KMS-11 (cell line): ENCODE measurements at regions not wholly inside any gene's neighbourhood (a gene's known extent, or its start where the extent isn't known, plus 50 kb on each side); places are given as distances from the start of the nearest gene placed in this dataset.

Source experiments
- H2AFZ ChIP-seq: fragments of 200-600 bp; sonication (generic); 2 replicates; pipeline ENCODE4 v1.6.1; 2016; ENCODE audit warnings: antibody characterized with exemption, mixed run types, low read depth
- H3K27ac ChIP-seq: fragments of 200-600 bp; sonication (generic); 2 replicates; pipeline ENCODE4 v1.6.1; 2016; ENCODE audit warnings: mild to moderate bottlenecking, mixed run types
- H3K27me3 ChIP-seq: fragments of 200-600 bp; sonication (generic); 2 replicates; pipeline ENCODE4 v1.6.1; 2017; ENCODE audit warnings: mild to moderate bottlenecking, low read depth, mixed run types, moderate library complexity; ENCODE audit not compliant: insufficient read depth
- H3K36me3 ChIP-seq: fragments of 200-600 bp; sonication (generic); 2 replicates; pipeline ENCODE4 v1.6.1; 2017; ENCODE audit warnings: mild to moderate bottlenecking, mixed run types; ENCODE audit not compliant: insufficient read depth
- H3K4me1 ChIP-seq: fragments of 200-600 bp; sonication (generic); 2 replicates; pipeline ENCODE4 v1.6.1; 2016; ENCODE audit warnings: mild to moderate bottlenecking, low read depth, mixed run types; ENCODE audit not compliant: poor library complexity, severe bottlenecking
- H3K4me2 ChIP-seq: fragments of 200-600 bp; sonication (generic); 2 replicates; pipeline ENCODE4 v1.7.0; 2016; ENCODE audit warnings: mild to moderate bottlenecking, mixed run types
- H3K4me3 ChIP-seq: fragments of 200-600 bp; sonication (generic); IDR thresholded peaks from 2 replicates; pipeline ENCODE4 v1.6.1; 2017; ENCODE audit warnings: low read depth, low read length, mixed read lengths; ENCODE audit not compliant: insufficient read depth
- H3K79me2 ChIP-seq: fragments of 200-600 bp; sonication (generic); 2 replicates; pipeline ENCODE4 v1.6.1; 2016; ENCODE audit warnings: low read depth, mixed run types; ENCODE audit not compliant: insufficient read depth
- H3K9ac ChIP-seq: fragments of 200-600 bp; sonication (generic); 2 replicates; pipeline ENCODE4 v1.6.1; 2016; ENCODE audit warnings: mild to moderate bottlenecking, mixed run types
- H4K20me1 ChIP-seq: fragments of 200-600 bp; sonication (generic); 2 replicates; pipeline ENCODE4 v1.6.1; 2016; ENCODE audit warnings: mild to moderate bottlenecking, mixed run types; ENCODE audit not compliant: insufficient read depth
- CTCF ChIP-seq: fragments of 200-600 bp; sonication (generic); conservative IDR thresholded peaks from 2 replicates; pipeline ENCODE4 v1.6.1; 2017; ENCODE audit warnings: low read depth, mild to moderate bottlenecking, antibody characterized with exemption, low read length, moderate library complexity, mixed read lengths

GRCh38 chr3:84820126-84820525 is 138.7 kb upstream of the CADM2 start:
- H2AFZ ChIP-seq = no peak overlapping the region
- H3K9ac ChIP-seq = no peak overlapping the region
- no peak overlapping the region for H3K27ac ChIP-seq
- no peaks in the 10 kb centered on the region for H3K27me3 ChIP-seq
- no peak overlapping the region for H3K4me2 ChIP-seq
- H3K4me3 ChIP-seq = no peak overlapping the region
- H4K20me1 ChIP-seq = no peaks in the 10 kb centered on the region
- H3K4me1 ChIP-seq = peaks cover 6% of the 10 kb centered on the region
- H3K36me3 ChIP-seq = no peaks in the 10 kb centered on the region
- TF ChIP-seq CTCF = no peak
- no peaks in the 10 kb centered on the region for H3K79me2 ChIP-seq

DNA sequence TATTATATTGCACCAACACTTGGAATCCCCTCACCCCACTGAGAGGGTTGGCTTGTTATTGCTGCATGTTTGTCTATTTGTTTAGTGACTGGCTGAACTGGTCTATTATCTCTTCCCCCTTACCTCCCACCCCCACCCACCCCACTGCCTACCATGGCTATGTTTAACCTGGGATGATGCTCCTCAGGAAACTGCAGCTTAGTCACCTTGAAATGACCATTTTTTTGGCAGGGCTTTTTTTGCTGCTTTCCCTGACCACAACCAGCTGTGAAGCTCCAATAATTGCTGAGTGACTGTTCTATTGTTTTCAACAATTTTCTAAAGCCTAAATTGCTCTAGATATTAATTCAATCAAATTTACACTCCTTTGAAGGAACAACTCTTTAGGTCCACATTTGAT is 137.9 kb upstream of the CADM2 start:
- no peak for TF ChIP-seq CTCF
- Histone ChIP-seq H3K4me3 (no peak overlapping the region), H2AFZ (no peak overlapping the region), H3K4me1 (peaks cover 6% of the 10 kb centered on the region), H4K20me1 (no peaks in the 10 kb centered on the region), H3K27ac (no peak overlapping the region), H3K9ac (no peak overlapping the region), H3K27me3 (no peaks in the 10 kb centered on the region), H3K36me3 (no peaks in the 10 kb centered on the region), H3K4me2 (no peak overlapping the region), H3K79me2 (no peaks in the 10 kb centered on the region)

DNA sequence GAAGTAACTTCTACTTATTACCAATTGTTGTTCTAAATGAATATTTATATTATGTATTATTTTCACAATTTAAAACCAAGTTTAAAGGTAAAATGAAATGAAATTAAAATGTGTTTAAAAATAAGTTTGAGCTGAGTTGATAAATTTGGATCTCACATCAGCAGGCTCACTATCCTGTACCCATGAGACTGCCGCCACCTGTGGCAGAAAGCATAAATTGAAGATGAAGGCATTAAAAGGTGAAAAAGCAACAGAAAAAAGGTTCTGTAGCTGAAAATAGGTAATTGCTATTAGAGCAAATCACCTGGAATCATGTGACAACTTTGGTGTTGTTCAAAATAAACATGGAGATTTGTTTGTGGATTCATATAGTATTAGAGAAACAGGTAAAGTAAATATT is 133.0 kb upstream of the CADM2 start:
- Histone ChIP-seq H3K9ac (no peak overlapping the region), H3K27me3 (no peaks in the 10 kb centered on the region), H3K27ac (no peak overlapping the region), H3K4me3 (no peak overlapping the region), H3K4me1 (no peaks in the 10 kb centered on the region), H3K36me3 (no peaks in the 10 kb centered on the region), H3K79me2 (no peaks in the 10 kb centered on the region), H2AFZ (no peak overlapping the region), H4K20me1 (no peaks in the 10 kb centered on the region), H3K4me2 (no peak overlapping the region)
- TF ChIP-seq CTCF = no peak

DNA sequence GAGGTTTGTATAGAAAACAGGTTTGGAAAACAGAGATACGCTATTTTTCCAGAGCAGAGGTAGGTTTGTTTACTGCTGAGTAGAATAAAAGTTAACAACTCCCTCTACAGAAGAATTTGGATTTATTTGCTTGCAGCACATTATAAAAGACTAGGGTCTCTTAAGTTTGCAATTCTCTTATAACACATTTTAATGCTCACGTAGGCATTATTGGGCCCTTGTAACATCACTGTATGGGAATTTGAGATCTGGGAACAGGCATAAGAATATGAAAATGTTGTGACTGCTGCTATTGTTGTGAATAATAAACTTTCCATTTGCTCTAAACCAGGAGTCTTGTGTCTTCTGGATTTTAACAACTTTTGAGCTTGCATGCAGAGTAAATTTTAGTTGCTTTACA is 128.3 kb upstream of the CADM2 start:
- H3K4me3 ChIP-seq = no peak overlapping the region
- no peak overlapping the region for H3K9ac ChIP-seq
- H4K20me1 ChIP-seq = no peaks in the 10 kb centered on the region
- no peak overlapping the region for H2AFZ ChIP-seq
- no peak for TF ChIP-seq CTCF
- H3K27ac ChIP-seq = no peak overlapping the region
- no peaks in the 10 kb centered on the region for H3K36me3 ChIP-seq
- H3K27me3 ChIP-seq = no peaks in the 10 kb centered on the region
- H3K4me1 ChIP-seq = no peaks in the 10 kb centered on the region
- no peak overlapping the region for H3K4me2 ChIP-seq
- H3K79me2 ChIP-seq = no peaks in the 10 kb centered on the region

DNA sequence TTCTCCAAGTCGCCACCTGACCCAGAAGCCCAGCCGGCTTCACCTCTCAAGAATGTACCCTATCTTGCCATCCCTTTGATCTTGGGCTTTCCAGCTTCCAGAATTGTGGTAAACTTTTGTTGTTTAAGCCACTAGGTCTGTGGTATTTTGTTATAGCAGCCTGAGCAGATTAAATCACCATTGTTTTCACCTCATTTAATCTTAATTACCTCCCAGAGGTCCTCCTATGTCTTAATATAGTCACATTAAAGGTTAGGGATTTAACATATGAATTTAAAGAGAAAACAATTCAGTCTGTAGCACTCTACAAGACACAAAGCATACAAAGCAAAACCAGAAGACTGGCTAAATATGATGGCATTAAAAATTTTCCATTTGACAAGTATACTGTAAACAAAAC is 123.4 kb upstream of the CADM2 start:
- Histone ChIP-seq H3K4me2 (no peak overlapping the region), H3K4me1 (no peaks in the 10 kb centered on the region), H3K4me3 (no peak overlapping the region), H2AFZ (no peak overlapping the region), H3K27me3 (no peaks in the 10 kb centered on the region), H3K79me2 (no peaks in the 10 kb centered on the region), H3K27ac (no peak overlapping the region), H3K9ac (no peak overlapping the region), H3K36me3 (no peaks in the 10 kb centered on the region), H4K20me1 (no peaks in the 10 kb centered on the region)
- no peak for TF ChIP-seq CTCF
